ENCODE measurements at regions not wholly inside any gene's neighbourhood (a gene's known extent, or its start where the extent isn't known, plus 50 kb on each side); places are given as distances from the start of the nearest gene placed in this dataset.

DNA sequence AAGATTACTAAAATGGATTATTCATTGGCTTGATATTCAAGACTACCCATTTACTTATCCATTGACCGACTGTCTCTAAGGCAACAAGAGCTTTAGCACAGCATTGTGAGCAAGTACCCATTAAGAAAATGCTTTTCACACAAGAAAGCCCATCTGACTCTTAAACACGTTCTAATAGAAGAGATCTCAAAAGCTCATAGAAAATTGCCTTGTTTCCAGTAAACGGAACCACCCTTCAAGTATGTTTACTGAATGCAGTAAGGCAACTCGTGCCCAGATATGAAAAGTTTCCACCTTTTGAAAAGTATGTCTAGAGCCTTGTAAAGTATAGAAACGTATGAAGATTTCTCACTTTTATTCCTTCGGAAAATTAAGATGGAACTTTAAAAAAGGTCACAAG, 655.3 kb upstream of the ALCAM start:
- ATAC-seq (no peak), DNase-seq (no peak)
- Histone ChIP-seq H3K4me3 (no peak overlapping the region), H3K27ac (no peak overlapping the region), H3K9me3 (no peaks in the 10 kb centered on the region), H3K36me3 (replicated peaks in 1 of 2; ENCODE audit: insufficient read depth in 1 of 2, low read depth in 2 of 2) (no peaks in the 10 kb centered on the region), H3K27me3 (no peaks in the 10 kb centered on the region), H3K4me1 (no peaks in the 10 kb centered on the region)
- TF ChIP-seq POLR2A (IDR thresholded peaks at IDR 0.05) = no peak
- TF ChIP-seq, protein P1, sequence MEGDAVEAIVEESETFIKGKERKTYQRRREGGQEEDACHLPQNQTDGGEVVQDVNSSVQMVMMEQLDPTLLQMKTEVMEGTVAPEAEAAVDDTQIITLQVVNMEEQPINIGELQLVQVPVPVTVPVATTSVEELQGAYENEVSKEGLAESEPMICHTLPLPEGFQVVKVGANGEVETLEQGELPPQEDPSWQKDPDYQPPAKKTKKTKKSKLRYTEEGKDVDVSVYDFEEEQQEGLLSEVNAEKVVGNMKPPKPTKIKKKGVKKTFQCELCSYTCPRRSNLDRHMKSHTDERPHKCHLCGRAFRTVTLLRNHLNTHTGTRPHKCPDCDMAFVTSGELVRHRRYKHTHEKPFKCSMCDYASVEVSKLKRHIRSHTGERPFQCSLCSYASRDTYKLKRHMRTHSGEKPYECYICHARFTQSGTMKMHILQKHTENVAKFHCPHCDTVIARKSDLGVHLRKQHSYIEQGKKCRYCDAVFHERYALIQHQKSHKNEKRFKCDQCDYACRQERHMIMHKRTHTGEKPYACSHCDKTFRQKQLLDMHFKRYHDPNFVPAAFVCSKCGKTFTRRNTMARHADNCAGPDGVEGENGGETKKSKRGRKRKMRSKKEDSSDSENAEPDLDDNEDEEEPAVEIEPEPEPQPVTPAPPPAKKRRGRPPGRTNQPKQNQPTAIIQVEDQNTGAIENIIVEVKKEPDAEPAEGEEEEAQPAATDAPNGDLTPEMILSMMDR (IDR thresholded peaks at IDR 0.05) = no peak
- intact Hi-C loops (cut with DNase I) = no loop called here
- 55 to 70% methylated on average over 6 of the region's 6 CpGs for WGBS, 2 donors

DNA sequence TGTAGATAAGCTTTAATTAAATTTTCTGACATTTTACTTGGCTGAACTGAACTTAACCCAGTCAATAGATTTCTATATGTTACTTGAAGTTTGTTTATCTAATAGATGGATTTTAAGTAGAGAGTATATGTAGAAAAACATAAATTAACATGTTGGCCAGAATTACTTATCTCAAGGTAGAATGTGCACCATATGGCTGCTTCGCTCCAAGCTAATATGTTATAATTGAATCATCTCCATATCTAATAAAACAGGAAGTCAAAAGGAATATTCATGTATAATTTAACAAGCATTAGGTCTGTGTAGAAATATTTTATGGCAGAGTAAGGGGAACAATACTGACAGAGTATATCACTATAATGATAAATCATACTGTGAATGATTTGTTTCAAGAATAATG, 650.7 kb upstream of the ALCAM start:
- WGBS, 2 donors = 88 to 96% methylated on average over 1 of the region's 1 CpG
- no peak for DNase-seq
- Histone ChIP-seq H3K36me3 (replicated peaks in 1 of 2; ENCODE audit: insufficient read depth in 1 of 2, low read depth in 2 of 2) (no peaks in the 10 kb centered on the region), H3K27ac (no peak overlapping the region), H3K4me3 (no peak overlapping the region), H3K27me3 (no peaks in the 10 kb centered on the region), H3K9me3 (no peaks in the 10 kb centered on the region), H3K4me1 (no peaks in the 10 kb centered on the region)
- intact Hi-C loops (cut with DNase I) = no loop called here
- ATAC-seq = no peak
- TF ChIP-seq POLR2A (IDR thresholded peaks at IDR 0.05) = no peak
- TF ChIP-seq, protein P1 (IDR thresholded peaks at IDR 0.05) = no peak

DNA sequence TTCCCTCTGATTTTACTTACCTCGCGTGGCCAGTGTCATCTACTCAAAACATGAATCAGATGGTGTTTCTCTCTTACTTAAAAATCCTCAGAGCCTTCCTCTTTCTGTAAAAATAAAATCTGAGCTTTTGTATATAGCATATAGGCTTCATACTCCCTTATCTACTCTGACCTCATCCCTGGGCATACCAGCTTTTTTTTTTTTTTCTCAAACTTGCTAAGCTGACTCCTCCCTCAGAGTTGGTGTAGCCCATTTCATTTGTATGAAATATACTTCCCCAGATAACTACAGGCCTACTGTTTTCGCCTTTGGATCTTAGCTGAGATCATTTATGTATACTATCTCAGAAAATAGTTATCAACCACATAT, 648.9 kb upstream of the ALCAM start:
- no peak for DNase-seq
- Histone ChIP-seq H3K9me3 (no peaks in the 10 kb centered on the region), H3K4me3 (no peak overlapping the region), H3K27me3 (no peaks in the 10 kb centered on the region), H3K4me1 (no peaks in the 10 kb centered on the region), H3K27ac (no peak overlapping the region), H3K36me3 (replicated peaks in 1 of 2; ENCODE audit: insufficient read depth in 1 of 2, low read depth in 2 of 2) (no peaks in the 10 kb centered on the region)
- ATAC-seq = no peak
- no peak for TF ChIP-seq POLR2A (IDR thresholded peaks at IDR 0.05)
- TF ChIP-seq, protein P1 (IDR thresholded peaks at IDR 0.05) = no peak
- intact Hi-C loops (cut with DNase I) = no loop called here
- WGBS, 2 donors = 63 to 74% methylated on average over 3 of the region's 3 CpGs

DNA sequence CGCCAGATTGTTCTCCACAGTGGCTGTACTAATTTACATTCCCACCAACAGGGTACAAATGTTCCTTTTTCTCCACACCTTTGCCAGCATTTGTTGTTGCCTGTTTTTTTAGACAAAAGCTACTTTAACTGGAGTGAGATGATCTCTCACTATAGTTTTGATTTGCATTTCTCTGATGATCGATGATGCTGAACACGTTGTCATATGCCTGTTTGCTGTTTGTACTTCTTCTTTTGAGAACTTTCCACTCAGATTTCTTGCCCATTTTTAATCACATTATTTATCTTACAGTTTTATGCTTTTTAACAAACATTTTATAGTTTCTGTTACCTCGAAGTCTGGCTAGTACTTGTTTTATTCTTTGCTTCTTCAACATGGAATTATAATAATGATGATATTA, 643.7 kb upstream of the ALCAM start:
- no peak for ATAC-seq
- no peaks in the 10 kb centered on the region for H3K27me3 ChIP-seq
- no peaks in the 10 kb centered on the region for H3K9me3 ChIP-seq
- H3K4me3 ChIP-seq = no peak overlapping the region
- no peaks in the 10 kb centered on the region for H3K4me1 ChIP-seq
- TF ChIP-seq POLR2A (IDR thresholded peaks at IDR 0.05) = no peak
- TF ChIP-seq, protein P1 (IDR thresholded peaks at IDR 0.05) = no peak
- 67 to 71% methylated on average over 4 of the region's 4 CpGs for WGBS, 2 donors
- no peak overlapping the region for H3K27ac ChIP-seq
- intact Hi-C loops (cut with DNase I) = no loop called here
- DNase-seq = no peak
- no peaks in the 10 kb centered on the region for H3K36me3 ChIP-seq (replicated peaks in 1 of 2; ENCODE audit: insufficient read depth in 1 of 2, low read depth in 2 of 2)

DNA sequence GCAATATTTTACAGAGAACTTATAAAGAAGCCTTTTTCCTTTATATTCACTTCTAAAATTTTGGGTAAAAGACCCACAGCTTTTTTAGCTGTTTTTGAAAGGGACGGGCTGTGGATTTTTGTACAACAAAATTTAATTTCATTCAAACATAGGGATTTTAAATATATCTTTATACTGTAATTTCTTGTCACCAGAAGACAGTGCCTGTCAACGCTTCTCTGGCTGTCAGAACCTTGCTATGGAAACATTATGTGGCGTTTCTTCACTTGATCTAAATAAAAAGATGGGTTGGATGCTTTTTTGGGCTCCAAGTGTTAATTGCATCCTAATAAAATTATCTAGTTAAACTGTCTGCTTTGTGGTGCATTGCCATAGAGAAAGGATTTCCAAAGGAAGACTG, 635.6 kb upstream of the ALCAM start:
- TF ChIP-seq, protein P1 (IDR thresholded peaks at IDR 0.05) = no peak
- TF ChIP-seq POLR2A (IDR thresholded peaks at IDR 0.05) = no peak
- WGBS, 2 donors = 48 to 58% methylated on average over 3 of the region's 3 CpGs
- DNase-seq (no peak), ATAC-seq (no peak)
- Histone ChIP-seq H3K27ac (no peak overlapping the region), H3K4me3 (no peak overlapping the region), H3K27me3 (no peaks in the 10 kb centered on the region), H3K9me3 (no peaks in the 10 kb centered on the region), H3K36me3 (replicated peaks in 1 of 2; ENCODE audit: insufficient read depth in 1 of 2, low read depth in 2 of 2) (no peaks in the 10 kb centered on the region), H3K4me1 (no peaks in the 10 kb centered on the region)
- intact Hi-C loops (cut with DNase I) = no loop called here

All from body of pancreas (tissue), 4 donors.